Left ventricle myocardium inferior (tissue), 1 donor: ENCODE measurements at regions not wholly inside any gene's neighbourhood (a gene's known extent, or its start where the extent isn't known, plus 50 kb on each side); places are given as distances from the start of the nearest gene placed in this dataset.

Experiments
- DNase-seq: peaks from one replicate; pipeline ENCODE4 v3.0.0-alpha.2; 2020
- H3K27ac ChIP-seq: fragments of 200-600 bp; replicated peaks from 2 replicates; pipeline ENCODE4 v1.8.0; 2021
- H3K27me3 ChIP-seq: fragments of 200-600 bp; 2 replicates; pipeline ENCODE4 v1.8.0; 2021; ENCODE audit warnings: low read depth
- H3K36me3 ChIP-seq: fragments of 200-600 bp; 2 replicates; pipeline ENCODE4 v1.8.0; 2021
- H3K4me1 ChIP-seq: fragments of 200-600 bp; 2 replicates; pipeline ENCODE4 v1.8.0; 2021
- H3K4me3 ChIP-seq: fragments of 200-600 bp; 2 replicates; pipeline ENCODE4 v1.8.0; 2021; ENCODE audit warnings: mild to moderate bottlenecking, moderate library complexity
- H3K9me3 ChIP-seq: fragments of 200-600 bp; replicated peaks from 2 replicates; pipeline ENCODE4 v1.8.0; 2021
- CTCF ChIP-seq: fragments of 200-600 bp; IDR thresholded peaks from 2 replicates; pipeline ENCODE4 v1.8.0; 2021; ENCODE audit warnings: antibody characterized with exemption, mild to moderate bottlenecking, borderline replicate concordance
- intact Hi-C: fragments of 100-400 bp; cut with micrococcal nuclease; formaldehyde crosslinking; loops from one replicate; pipeline ENCODE4 v1.11.0; 2022
- donor health status: DM: no; HTN: yes; CAD: no; lungs with severe emphysema.

- no peak overlapping the region for H3K27ac ChIP-seq
- H3K9me3 ChIP-seq = no peaks in the 10 kb centered on the region
- no peak overlapping the region for H3K4me3 ChIP-seq
- no peaks in the 10 kb centered on the region for H3K36me3 ChIP-seq
- no peak for TF ChIP-seq CTCF
- intact Hi-C loops = no loop called here
- H3K4me1 ChIP-seq = no peaks in the 10 kb centered on the region
- no peak for DNase-seq
- no peaks in the 10 kb centered on the region for H3K27me3 ChIP-seq
Observed at GRCh38 chr6:82441047-82441855, 77.6 kb downstream of the TPBG start.

- intact Hi-C loops = no loop called here
- Histone ChIP-seq H3K9me3 (no peaks in the 10 kb centered on the region), H3K36me3 (no peaks in the 10 kb centered on the region), H3K27ac (no peak overlapping the region), H3K27me3 (no peaks in the 10 kb centered on the region), H3K4me3 (no peak overlapping the region), H3K4me1 (no peaks in the 10 kb centered on the region)
- no peak for TF ChIP-seq CTCF
- no peak for DNase-seq
Observed at GRCh38 chr6:82442061-82442719, 78.6 kb downstream of the TPBG start.

- Histone ChIP-seq H3K27ac (no peak overlapping the region), H3K9me3 (peaks cover 61% of the 10 kb centered on the region), H3K4me1 (no peaks in the 10 kb centered on the region), H3K27me3 (no peaks in the 10 kb centered on the region), H3K36me3 (no peaks in the 10 kb centered on the region), H3K4me3 (no peak overlapping the region)
- DNase-seq = no peak
- intact Hi-C loops = no loop called here
- TF ChIP-seq CTCF = no peak
Observed at GRCh38 chr6:82458147-82458546, 94.5 kb downstream of the TPBG start.

GRCh38 chr6:82458705-82459104 lies 95.1 kb downstream of the TPBG start:
- H3K27me3 ChIP-seq = no peaks in the 10 kb centered on the region
- no peak overlapping the region for H3K27ac ChIP-seq
- no peaks in the 10 kb centered on the region for H3K4me1 ChIP-seq
- H3K36me3 ChIP-seq = no peaks in the 10 kb centered on the region
- intact Hi-C loops = no loop called here
- DNase-seq = no peak
- H3K4me3 ChIP-seq = no peak overlapping the region
- no peak for TF ChIP-seq CTCF
- peaks cover 57% of the 10 kb centered on the region for H3K9me3 ChIP-seq

- Histone ChIP-seq H3K27me3 (no peaks in the 10 kb centered on the region), H3K9me3 (peaks cover 32% of the 10 kb centered on the region), H3K4me3 (no peak overlapping the region), H3K4me1 (no peaks in the 10 kb centered on the region), H3K36me3 (no peaks in the 10 kb centered on the region), H3K27ac (no peak overlapping the region)
- TF ChIP-seq CTCF = no peak
- no peak for DNase-seq
- intact Hi-C loops = no loop called here
Observed at GRCh38 chr6:82461536-82461935, 97.9 kb downstream of the TPBG start.
